Stimulated activated CD8-positive, alpha-beta memory T cell treated with anti-CD3 and anti-CD28 coated beads, Interleukin-2, amount 100 ng/mL, for 48 hours (primary cell): ENCODE measurements at regions not wholly inside any gene's neighbourhood (a gene's known extent, or its start where the extent isn't known, plus 50 kb on each side); places are given as distances from the start of the nearest gene placed in this dataset.
"Not testable (repeated sequence)": the region's sequence is repeated elsewhere in the genome, so short reads cannot be mapped to it uniquely, and the experiment has no call there.

Experiments
- DNase-seq, 2 donors: peaks; one replicate each; pipeline ENCODE4 v3.0.0-alpha.2; 2020; ENCODE audit warnings: low read depth in 2 of 2

DNA sequence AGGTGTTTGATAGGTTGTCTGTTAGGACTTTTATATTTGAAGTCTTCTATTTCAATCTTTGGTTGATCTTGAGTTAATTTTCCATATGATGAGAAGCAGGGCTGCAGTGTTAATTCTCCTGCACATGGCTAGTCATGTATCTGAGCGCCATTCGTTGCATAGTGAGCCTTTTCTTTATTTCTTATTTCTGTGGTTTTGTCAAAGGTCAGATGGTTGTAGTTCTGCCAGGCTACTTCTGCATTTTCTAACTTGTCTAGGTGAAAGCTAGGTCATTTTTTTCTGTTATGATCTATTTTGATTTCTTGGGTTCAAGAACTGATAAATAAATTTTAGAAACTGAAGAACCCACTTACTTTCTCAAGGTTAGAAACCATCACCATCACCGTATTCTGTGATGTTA, 56.7 kb downstream of the CCDC74A start:
- no peak for DNase-seq

DNA sequence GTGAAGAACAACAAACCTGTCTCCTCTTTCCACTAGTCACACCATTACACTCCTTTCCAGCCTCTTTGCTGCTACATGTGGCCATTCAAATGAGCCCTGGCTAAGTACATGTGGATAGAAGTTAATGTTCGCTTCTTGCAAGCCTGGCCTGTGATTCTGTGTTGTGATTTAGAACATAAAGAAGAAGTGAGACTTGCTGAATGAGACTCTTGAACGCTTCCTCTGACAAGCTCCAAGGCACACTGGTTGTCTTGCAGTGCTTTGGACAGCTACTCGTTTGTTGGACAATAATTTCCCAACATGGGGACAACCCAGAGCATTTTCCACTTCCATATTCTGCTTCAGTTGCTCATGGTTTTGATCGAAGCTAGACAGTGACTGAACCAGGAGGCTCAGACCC, 57.3 kb downstream of the CCDC74A start:
- DNase-seq = no peak

DNA sequence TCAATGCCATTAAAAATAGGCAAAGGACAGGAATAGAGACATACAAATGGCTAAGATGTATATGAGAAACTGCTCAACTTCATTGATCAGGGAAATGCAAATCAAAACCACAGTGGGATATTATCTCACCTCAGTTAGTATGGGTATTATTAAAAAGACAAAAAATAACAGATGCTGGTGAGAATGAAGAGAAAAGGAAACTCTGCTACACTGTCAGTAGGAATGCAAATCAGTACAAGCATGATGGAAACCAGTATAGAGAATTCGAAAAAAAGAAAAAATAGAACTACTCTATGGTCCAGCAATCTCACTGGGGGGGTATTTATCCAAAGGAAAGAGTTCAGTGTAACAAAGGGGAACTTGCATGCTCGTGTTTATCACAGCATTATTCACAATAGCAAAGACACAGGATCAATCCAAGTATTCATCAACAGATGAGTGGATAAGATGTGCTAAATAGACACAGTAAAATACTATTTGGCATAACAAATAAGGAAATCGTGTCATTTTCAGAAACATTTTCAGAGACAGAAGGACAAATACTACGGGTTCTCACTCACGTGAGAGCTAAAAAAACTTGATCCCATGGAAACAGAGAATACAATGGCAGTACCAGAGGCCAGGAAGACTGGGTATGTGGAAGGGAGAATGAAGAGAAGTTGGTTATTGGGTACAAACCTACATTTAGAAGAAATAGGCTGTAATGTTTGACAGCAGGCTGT, 60.6 kb downstream of the CCDC74A start:
- DNase-seq = no peak

DNA sequence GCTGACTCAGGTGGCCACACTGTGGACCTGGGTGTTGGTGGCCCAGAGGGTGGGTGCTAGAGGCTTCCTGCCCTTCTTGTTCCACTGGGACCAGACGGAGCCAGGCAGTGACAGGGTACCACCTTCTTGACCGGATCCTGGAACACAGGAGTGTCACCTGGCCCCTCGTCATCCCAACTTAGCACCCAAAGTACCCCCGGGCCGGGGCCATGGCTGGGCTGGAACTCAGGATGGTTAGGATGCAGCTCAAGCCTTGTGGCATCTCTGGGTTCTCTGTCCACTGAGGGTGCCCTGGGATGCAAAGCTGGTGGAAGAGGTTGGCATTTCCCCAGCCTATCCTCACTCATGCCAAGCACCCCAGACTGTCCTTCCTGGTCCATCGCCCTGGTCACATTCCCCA, 61.4 kb downstream of the CCDC74A start:
- DNase-seq = not testable (repeated sequence)

DNA sequence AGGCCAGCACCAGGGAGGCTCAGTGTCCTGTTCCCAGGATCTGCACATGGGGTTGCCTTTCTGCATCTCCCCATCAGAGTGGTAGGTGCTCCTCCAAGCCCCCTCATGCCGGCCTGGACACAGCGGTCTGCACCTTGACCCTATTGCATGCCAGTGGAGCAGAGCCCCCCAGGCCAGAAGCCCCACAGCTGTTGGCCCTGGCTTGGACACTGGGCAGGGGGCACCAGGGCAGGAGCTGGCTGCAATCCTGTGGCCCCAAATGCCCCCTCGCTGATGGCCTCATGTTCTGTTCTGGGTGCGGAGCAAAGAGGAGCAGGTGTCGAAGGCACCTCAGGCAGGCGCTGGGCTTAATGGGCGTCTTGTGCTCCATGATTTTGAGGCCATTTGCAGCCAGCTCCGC, 62.7 kb downstream of the CCDC74A start:
- no peak for DNase-seq

DNA sequence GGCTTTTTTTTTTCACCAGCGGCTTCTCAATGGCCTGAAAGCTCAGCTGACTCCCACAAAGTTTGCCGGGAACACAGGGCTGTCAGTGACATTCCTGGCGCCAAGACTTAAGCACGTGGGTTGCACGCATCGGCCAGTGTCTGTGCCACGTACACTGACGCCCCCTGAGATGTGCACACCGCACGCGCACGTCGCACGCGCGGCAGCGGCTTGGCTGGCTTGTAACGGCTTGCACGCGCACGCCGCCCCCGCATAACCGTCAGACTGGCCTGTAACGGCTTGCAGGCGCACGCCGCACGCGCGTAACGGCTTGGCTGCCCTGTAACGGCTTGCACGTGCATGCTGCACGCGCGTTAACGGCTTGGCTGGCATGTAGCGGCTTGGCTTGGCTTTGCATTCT, 63.2 kb downstream of the CCDC74A start:
- no peak for DNase-seq

DNA sequence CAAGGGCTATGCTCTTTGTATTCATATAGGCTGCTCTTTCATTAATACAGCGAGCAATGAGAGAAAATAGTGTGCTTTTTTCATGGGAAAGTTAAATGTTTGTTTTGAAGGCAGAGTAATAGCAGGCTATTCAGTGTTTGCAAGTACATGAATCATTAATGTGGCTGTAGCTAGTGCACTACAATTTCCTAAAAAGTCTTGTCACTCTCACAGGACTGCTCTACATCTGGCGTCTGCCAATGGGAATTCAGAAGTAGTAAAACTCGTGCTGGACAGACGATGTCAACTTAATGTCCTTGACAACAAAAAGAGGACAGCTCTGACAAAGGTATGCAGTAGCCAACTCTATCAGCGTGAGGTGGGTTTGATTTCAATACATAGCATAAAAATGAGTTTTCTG, 68.9 kb downstream of the CCDC74A start:
- not testable (repeated sequence) for DNase-seq

DNA sequence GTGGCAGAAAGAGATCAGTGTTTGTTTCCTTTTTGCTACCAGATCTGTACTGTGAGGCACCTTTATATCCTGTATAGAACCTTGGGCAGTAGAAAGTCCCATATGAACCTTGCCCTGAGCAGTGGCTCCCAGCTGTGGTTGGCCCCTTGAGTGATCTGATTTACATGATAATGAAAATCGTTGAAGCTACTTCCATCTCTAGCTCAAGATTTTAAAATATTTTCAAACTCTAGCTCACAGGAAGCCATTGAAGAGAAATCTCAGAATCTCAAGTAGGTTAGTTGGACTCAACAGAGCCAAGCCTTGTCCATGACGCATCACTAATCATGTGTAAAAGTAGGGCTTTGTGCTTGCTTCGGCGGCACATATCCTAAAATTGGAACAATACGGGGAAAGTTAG, 74.8 kb downstream of the CCDC74A start:
- DNase-seq = not testable (repeated sequence)

DNA sequence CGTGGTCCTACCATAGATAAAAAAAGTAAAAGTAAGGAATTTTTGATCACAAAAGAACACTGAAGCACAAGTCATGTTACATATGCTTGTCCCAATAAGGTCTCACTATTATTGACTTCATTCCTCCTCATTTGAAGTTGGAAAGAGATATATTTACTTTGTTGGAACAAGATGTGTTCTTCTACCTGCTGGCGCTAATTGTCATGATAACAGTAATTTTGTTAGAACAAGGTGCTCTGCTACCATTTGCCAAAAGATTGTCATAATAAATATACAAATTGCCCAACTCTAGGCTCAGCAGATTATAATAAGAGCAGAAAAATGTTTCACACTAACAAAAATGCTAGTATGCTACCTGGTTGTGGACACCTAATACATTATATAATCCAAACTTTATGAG, 77.0 kb downstream of the CCDC74A start:
- DNase-seq = not testable (repeated sequence)

DNA sequence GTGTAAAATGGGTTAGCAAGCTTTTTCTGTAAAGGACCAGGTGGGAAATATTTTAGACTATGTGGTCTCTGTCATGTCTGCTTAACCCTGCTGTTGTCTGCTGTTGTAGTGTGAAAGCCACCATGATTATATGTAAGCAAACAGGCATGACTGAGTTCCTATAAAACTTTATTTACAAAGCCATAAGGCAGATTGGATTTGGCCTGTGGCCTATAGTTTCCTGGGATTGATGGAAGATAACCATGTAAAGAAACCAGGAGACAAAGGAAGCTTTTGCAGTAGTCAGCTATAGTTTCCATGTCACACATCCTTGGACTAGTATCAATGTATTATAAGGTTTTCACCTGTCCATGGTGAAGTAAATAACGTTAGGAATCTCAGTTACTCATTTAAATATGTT, 78.7 kb downstream of the CCDC74A start:
- not testable (repeated sequence) for DNase-seq

DNA sequence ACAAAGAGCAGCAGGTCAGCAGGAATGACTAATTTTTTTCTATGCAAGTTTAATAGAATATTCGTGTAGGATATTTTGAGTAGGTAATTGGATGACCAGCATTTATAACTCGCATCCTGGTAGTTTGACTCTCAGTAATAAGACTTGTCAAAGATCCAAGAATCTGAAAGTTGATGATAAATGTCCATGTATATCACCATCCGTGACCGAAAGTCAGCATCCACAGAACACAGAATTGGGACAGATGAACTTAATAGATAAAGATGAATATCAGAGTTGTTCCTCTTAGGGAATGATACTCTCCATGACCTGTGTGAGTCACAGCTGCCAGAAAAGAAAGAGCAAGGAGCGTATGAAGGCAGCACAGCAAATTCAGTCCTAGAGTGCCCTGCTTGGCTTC, 79.4 kb downstream of the CCDC74A start:
- not testable (repeated sequence) for DNase-seq

DNA sequence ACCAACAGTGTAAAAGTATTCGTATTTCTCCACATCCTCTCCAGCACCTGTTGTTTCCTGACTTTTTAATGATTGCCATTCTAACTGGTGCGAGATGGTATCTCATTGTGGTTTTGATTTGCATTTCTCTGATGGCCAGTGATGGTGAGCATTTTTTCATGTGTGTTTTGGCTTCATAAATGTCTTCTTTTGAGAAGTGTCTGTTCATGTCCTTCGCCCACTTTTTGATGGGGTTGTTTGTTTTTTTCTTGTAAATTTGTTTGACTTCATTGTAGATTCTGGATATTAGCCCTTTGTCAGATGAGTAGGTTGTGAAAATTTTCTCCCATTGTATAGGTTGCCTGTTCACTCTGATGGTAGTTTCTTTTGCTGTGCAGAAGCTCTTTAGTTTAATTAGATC, 86.9 kb downstream of the CCDC74A start:
- not testable (repeated sequence) for DNase-seq

DNA sequence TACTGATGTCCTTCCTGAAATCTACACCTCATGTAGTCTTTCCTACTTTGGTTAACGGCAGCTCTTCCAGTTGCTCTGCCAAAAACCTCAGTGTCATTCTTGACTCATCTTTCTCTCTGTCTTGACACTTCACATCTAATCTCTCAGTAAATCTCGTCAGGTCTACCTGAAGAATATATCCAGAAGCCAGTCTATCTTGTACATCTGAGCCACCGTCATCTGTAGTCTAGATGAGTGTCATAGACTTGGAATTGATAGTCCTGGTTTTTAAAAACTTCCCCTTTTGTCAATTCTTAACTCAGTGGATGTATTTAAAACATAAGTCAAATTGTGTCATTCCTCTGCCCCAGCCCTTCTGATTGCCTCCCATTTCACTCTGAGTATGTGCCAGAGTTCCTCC, 90.6 kb downstream of the CCDC74A start:
- not testable (repeated sequence) for DNase-seq

DNA sequence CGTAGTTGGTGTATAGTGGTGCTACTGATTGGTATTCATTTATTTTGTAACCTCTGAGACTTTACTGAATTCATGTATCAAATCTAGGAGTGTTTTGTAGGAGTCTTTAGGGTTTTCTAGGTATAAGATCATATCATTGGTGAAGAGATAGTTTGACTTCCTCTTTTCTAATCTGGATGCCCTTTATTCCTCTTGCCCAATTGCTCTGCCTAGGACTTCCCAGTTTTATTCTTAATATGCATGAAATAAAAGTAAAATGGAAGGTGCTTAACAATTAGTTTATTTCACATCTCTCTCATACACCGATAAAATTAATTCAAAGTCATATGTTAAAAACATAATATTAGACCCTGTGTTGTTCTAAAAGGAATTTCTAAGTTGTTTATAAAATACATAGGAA, 95.2 kb downstream of the CCDC74A start:
- DNase-seq = not testable (repeated sequence)

DNA sequence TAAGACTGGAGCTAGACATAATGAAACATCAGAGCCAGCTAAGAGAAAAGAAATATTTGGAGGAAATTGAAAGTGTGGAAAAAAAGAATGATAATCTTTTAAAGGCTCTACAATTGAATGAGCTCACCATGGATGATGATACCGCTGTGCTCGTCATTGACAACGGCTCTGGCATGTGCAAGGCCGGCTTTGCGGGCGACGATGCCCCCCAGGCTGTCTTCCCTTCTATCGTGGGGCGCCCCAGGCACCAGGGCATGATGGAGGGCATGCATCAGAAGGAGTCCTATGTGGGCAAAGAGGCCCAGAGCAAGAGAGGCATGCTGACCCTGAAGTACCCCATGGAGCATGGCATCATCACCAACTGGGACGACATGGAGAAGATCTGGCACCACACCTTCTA, 98.3 kb downstream of the CCDC74A start:
- DNase-seq = not testable (repeated sequence)

DNA sequence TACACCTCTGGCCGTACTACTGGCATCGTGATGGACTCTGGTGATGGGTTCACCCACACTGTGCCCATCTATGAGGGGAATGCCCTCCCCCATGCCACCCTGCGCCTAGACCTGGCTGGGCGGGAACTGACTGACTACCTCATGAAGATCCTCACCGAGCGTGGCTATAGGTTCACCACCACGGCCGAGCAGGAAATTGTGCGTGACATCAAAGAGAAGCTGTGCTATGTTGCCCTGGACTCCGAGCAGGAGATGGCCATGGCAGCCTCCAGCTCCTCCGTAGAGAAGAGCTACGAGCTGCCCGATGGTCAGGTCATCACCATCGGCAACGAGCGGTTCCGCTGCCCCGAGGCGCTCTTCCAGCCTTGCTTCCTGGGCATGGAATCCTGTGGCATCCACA, 98.9 kb downstream of the CCDC74A start:
- not testable (repeated sequence) for DNase-seq

DNA sequence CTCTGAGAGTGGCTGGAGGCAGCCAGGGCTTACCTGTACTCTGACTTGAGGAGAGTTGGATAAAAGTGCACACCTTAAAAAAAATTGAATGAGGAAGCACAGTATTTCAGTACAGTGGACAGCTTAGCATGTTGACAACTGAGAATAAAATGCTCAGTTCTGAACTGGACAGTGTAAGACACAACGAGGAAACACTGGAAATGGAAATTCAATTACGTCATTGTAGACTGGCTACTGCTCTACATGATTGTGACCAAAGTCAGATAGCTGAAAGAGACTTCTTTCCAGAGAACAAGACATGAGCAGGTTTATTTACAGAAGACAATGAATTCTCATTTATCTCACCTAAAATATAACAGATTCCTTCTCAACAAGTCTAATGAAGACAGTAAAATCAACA, 100.1 kb downstream of the CCDC74A start:
- not testable (repeated sequence) for DNase-seq

DNA sequence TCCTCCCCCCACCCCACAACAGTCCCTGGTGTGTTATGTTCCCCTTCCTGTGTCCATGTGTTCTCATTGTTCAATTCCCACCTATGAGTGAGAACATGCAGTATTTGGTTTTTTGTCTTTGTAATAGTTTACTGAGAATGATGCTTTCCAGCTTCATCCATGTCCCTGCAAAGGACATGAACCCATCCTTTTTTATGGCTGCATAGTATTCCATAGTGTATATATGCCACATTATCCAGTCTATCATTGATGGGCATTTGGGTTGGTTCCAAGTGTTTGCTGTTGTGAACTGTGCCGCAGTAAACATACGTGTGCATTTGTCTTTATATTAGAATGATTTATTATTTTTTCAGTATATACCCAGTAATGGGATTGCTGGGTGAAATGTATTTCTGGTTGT, 104.0 kb downstream of the CCDC74A start:
- DNase-seq = not testable (repeated sequence)

DNA sequence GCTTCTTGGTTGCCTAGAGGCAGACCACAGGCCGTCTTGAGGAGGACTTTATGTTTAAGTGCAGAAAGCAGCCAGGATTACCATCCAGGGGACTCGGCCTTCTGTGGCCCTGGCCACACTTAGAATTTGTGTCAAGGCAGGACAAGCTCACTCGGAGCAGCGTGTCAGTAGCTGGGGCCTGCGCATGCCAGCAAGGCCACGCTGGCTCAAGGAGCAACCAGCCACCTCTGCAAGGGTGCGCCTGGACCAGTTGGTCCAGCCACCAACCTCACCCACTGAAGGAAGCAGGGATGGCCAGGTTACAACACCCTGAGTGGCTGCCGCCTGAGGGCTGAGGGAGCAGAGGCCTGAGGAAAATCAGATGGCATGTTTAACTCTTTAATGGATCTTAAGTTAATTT, 105.7 kb downstream of the CCDC74A start:
- DNase-seq = not testable (repeated sequence)

DNA sequence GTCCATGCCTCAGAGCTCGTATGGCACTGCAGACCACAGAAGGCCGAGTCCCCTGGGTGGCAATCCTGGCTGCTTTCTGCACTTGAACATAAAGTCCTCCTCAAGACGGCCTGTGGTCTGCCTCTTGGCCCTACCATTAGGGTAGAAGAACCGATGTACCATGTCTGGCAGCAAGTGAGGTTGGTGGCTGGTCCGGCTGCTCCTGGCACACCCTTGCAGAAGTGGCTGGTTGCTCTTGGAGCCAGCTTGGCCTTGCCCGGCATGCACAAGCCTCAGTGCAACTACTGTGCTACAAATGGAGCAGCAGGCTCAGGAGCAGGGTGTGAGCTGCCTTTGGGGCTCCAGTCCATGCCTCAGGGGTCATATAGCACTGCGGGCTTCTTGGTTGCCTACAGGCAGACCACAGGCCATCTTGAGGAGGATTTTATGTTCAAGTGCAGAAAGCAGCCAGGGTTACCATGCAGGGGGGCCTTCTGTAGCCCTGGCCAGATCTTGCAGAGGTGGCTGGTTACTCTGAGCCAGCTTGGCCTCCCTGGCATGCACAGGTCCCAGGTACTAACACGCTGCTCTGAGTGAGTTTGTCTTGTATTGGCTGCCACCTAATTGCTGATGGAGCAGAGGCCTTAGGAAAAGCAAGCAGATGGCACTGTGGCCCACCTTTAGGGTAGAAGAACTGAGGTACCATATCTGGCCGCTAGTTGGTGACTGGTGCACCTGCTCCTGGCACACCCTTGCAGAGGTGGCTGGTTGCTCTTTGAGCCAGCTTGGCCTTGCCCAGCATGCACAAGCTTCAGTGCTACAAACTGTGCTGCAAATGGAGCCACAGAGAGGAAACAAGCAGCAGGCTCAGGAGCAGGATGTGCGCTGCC, 106.4 kb downstream of the CCDC74A start:
- DNase-seq = not testable (repeated sequence)

DNA sequence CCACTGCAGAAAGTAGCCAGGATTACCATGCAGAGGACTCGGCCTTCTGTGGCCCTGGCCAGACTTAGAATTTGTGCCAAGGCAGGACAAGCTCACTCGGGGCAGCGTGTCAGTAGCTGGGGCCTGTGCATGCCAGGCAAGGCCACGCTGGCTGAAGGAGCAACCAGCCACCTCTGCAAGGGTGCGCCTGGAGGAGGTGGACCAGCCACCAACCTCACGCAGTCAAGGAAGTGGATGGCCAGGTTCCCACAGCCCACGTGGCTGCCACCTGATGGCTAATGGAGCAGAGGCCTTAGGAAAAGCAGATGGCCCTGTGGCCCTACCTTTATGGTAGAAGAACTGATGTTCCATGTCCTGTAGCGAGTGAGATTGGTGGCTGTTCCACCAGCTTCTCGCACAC, 107.9 kb downstream of the CCDC74A start:
- DNase-seq = no peak

DNA sequence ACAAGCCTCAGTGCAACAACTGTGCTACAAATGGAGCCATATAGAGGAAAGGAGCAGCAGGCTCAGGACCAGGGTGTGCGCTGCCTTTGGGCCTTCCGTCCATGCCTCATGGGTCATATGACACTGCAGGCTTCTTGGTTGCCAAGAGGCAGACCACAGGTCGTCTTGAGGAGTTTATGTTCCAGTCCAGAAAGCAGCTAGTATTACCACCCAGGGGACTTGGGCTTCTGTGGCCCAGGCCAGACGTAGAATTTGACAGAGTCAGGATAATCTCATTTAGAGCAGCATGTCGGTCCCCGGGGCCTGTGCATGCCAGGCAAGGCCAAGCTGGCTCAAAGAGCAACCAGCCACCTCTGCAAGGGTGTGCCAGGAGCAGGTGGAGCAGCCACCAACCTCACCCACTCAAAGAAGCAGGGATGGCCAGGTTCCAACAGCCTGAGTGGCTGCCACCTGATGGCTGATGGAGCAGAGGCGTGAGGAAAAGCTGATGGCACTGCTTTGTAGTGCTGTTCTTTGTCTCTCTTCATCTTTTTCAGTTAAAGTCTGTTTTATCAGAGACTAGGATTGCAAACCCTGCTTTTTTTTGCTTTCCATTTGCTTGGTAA, 109.1 kb downstream of the CCDC74A start:
- not testable (repeated sequence) for DNase-seq
